HepG2 (cell line): ENCODE measurements at regions not wholly inside any gene's neighbourhood (a gene's known extent, or its start where the extent isn't known, plus 50 kb on each side); places are given as distances from the start of the nearest gene placed in this dataset.

Source experiments
- ATAC-seq: fragments of 200-7000 bp; cut with Tn5 transposase; 3 replicates; pipeline ENCODE4 v1.9.1; 2020; ENCODE audit warnings: mild to moderate bottlenecking, moderate library complexity
- BruUV-seq: library from RNA; stranded (reverse); fragments of 400-500 nt; replicated peaks from 2 replicates; lab custom pipeline; 2021; lab: Mats Ljungman, UMichigan
- CTCF ChIA-PET: fragments of 300-600 bp; formaldehyde crosslinking; extraction: SDS; loops from one replicate; lab custom pipeline; 2021; ENCODE audit warnings: low total read pairs, inconsistent platforms, low intra/inter-chr PET ratio; lab: Yijun Ruan, JAX
- POLR2A ChIA-PET: fragments of 350-600 bp; sonication (Branson Sonifier 250); formaldehyde crosslinking; loops from one replicate; lab custom pipeline; 2020; ENCODE audit warnings: antibody characterized with exemption, inconsistent platforms; lab: Yijun Ruan, JAX
- DNase-seq: peaks from one replicate; pipeline ENCODE4 v3.0.0-alpha.2; 2015; ENCODE audit warnings: low spot score
- FAIRE-seq: peaks from 3 replicates; lab custom pipeline; 2011; peaks lifted over from hg19 to GRCh38; lab: Jason Lieb, UNC
- H2AFZ ChIP-seq: one replicate; pipeline ENCODE4 v1.6.1; 2011; ENCODE audit warnings: low read length, inconsistent platforms
- H3K27ac ChIP-seq: fragments of 300-600 bp; 3 replicates; pipeline ENCODE4 v1.8.0; 2011; ENCODE audit warnings: mixed run types, mild to moderate bottlenecking, mixed read lengths, low read length, inconsistent platforms; ENCODE audit not compliant: insufficient read depth; ENCODE audit errors: extremely low read length
- H3K27me3 ChIP-seq, 2 experiments: fragments of 200-600 bp in 1 of 2; 2 replicates in 1 of 2; 3 replicates in 1 of 2; pipeline versions ENCODE4 v1.6.0 to v1.8.0; 2011; ENCODE audit warnings: low read length in 2 of 2, mild to moderate bottlenecking in 2 of 2, moderate library complexity in 2 of 2, inconsistent platforms in 1 of 2; ENCODE audit not compliant: insufficient read depth in 2 of 2, control insufficient read depth in 1 of 2
- H3K36me3 ChIP-seq, 2 experiments: fragments of 200-600 bp in 1 of 2; replicated peaks in 1 of 2; 2 replicates in 1 of 2; 3 replicates in 1 of 2; pipeline versions ENCODE4 v1.5.1 to v1.8.0; 2011; ENCODE audit warnings: low read length in 2 of 2, inconsistent platforms in 1 of 2; ENCODE audit not compliant: insufficient read depth in 2 of 2, control insufficient read depth in 1 of 2
- H3K4me1 ChIP-seq: 2 replicates; pipeline ENCODE4 v1.5.1; 2012; ENCODE audit warnings: low read length, inconsistent platforms; ENCODE audit not compliant: insufficient read depth
- H3K4me2 ChIP-seq: 2 replicates; pipeline ENCODE4 v1.6.0; 2011; ENCODE audit warnings: low read depth, low read length, inconsistent platforms
- H3K4me3 ChIP-seq, 3 experiments: fragments of 200-600 bp in 1 of 3; sonication (generic), shearing (Covaris generic) in 1 of 3; replicated peaks in 1 of 3; 2 replicates each; pipeline ENCODE4 v1.5.1; 2011 to 2016; ENCODE audit warnings: low read length in 3 of 3, inconsistent platforms in 2 of 3, low read depth in 2 of 3, mild to moderate bottlenecking in 2 of 3, control low read depth in 1 of 3, mixed read lengths in 1 of 3; ENCODE audit not compliant: insufficient read depth in 1 of 3
- H3K79me2 ChIP-seq: one replicate; pipeline ENCODE4 v1.6.1; 2011; ENCODE audit warnings: low read length, inconsistent platforms; ENCODE audit not compliant: insufficient read depth
- H3K9ac ChIP-seq: 2 replicates; pipeline ENCODE4 v1.6.0; 2011; ENCODE audit warnings: mild to moderate bottlenecking, low read depth, low read length, inconsistent platforms; ENCODE audit not compliant: insufficient read depth
- H3K9me3 ChIP-seq: 2 replicates; pipeline ENCODE4 v1.5.1; 2012; ENCODE audit warnings: mild to moderate bottlenecking, low read length
- H4K20me1 ChIP-seq: 2 replicates; pipeline ENCODE4 v1.6.0; 2011; ENCODE audit warnings: inconsistent platforms, mild to moderate bottlenecking, low read length, moderate library complexity; ENCODE audit not compliant: insufficient read depth
- BRD4 ChIP-seq: sonication (generic); formaldehyde crosslinking; IDR thresholded peaks from 2 replicates; pipeline ENCODE4 v1.4.0; 2020; ENCODE audit warnings: missing genetic modification reagents
- CHD4 ChIP-seq: fragments of 200-600 bp; sonication (generic); IDR thresholded peaks from 2 replicates; pipeline ENCODE4 v1.7.0; 2017; ENCODE audit warnings: mild to moderate bottlenecking, low read length, borderline replicate concordance
- DZIP1 ChIP-seq: sonication (generic); formaldehyde crosslinking; IDR thresholded peaks from 2 replicates; pipeline ENCODE4 v1.5.0; 2020; ENCODE audit warnings: mild to moderate bottlenecking, missing genetic modification reagents
- EEA1 ChIP-seq: sonication (generic); formaldehyde crosslinking; IDR thresholded peaks from 2 replicates; pipeline ENCODE4 v1.5.1; 2020; ENCODE audit warnings: mild to moderate bottlenecking, missing genetic modification reagents, borderline replicate concordance
- HOMEZ ChIP-seq: IDR thresholded peaks from 2 replicates; pipeline ENCODE4 v1.6.1; 2016; ENCODE audit warnings: low read depth
- KDM4B ChIP-seq: sonication (generic); formaldehyde crosslinking; IDR thresholded peaks from 2 replicates; pipeline ENCODE4 v1.4.0; 2020; ENCODE audit warnings: missing genetic modification reagents
- MED13 ChIP-seq: sonication (generic); formaldehyde crosslinking; IDR thresholded peaks from 2 replicates; pipeline ENCODE4 v1.5.0; 2020; ENCODE audit warnings: missing genetic modification reagents
- NFIC ChIP-seq: IDR thresholded peaks from 2 replicates; pipeline ENCODE4 v1.6.1; 2012; ENCODE audit warnings: mild to moderate bottlenecking, low read length, inconsistent platforms
- PBX2 ChIP-seq: IDR thresholded peaks from 2 replicates; pipeline ENCODE4 v1.6.1; 2016; ENCODE audit warnings: control low read depth
- TEAD2 ChIP-seq: sonication (generic); formaldehyde crosslinking; IDR thresholded peaks from 2 replicates; pipeline ENCODE4 v1.9.0; 2021; ENCODE audit warnings: missing genetic modification reagents
- TEF ChIP-seq: sonication (generic); formaldehyde crosslinking; IDR thresholded peaks from 2 replicates; pipeline ENCODE4 v1.5.0; 2020; ENCODE audit warnings: missing genetic modification reagents
- ZBTB4 ChIP-seq: sonication (generic); formaldehyde crosslinking; IDR thresholded peaks from 2 replicates; pipeline ENCODE4 v1.4.0; 2020; ENCODE audit warnings: missing genetic modification reagents, mild to moderate bottlenecking, borderline replicate concordance
- ZMYM4 ChIP-seq: sonication (generic); formaldehyde crosslinking; IDR thresholded peaks from 2 replicates; pipeline ENCODE4 v1.8.1; 2023; ENCODE audit warnings: mild to moderate bottlenecking, missing genetic modification reagents
- ZNF816 ChIP-seq: sonication (generic); formaldehyde crosslinking; IDR thresholded peaks from 2 replicates; pipeline ENCODE4 v1.8.0; 2022; ENCODE audit warnings: missing genetic modification reagents, mild to moderate bottlenecking, borderline replicate concordance
- WGBS: methylation state at CpG from one replicate; pipeline ENCODE4 v1.1.6; 2017; ENCODE audit warnings: low lambda C conversion rate; 5-methylcytosine and 5-hydroxymethylcytosine counted together
- in situ Hi-C: cut with HindIII; loops from 2 replicates; pipeline ENCODE4 v1.10.0; 2017; ENCODE audit warnings: low pct_unique_long_range_greater_than_20kb; ENCODE audit not compliant: extremely low pct_ligation_motif_present
- intact Hi-C: fragments of 100-400 bp; cut with micrococcal nuclease; formaldehyde crosslinking; loops from one replicate; pipeline ENCODE4 v1.10.0; 2022; ENCODE audit not compliant: unreplicated experiment

GRCh38 chr2:118315606-118316005 is 227.3 kb downstream of the INSIG2 start:
- no peak for DNase-seq
- FAIRE-seq: no peak
- 18% methylated on average over 5 of the region's 5 CpGs for WGBS
- no peaks in the 10 kb centered on the region for H3K9me3 ChIP-seq
- H3K27me3 ChIP-seq: no peaks in the 10 kb centered on the region
- ChIA-PET CTCF (no interaction called here), POLR2A (no interaction called here)
- H3K9ac ChIP-seq: no peak overlapping the region
- no peaks in the 10 kb centered on the region for H3K36me3 ChIP-seq
- BruUV-seq: no TSS peak
- no peak for ATAC-seq
- H2AFZ ChIP-seq: no peak overlapping the region
- H3K4me1 ChIP-seq: no peaks in the 10 kb centered on the region; the same call in 1 of the 2 replicates
- H3K4me3 ChIP-seq: no peak overlapping the region
- intact Hi-C loops: no loop called here
- in situ Hi-C loops: no loop called here
- H3K79me2 ChIP-seq: no peaks in the 10 kb centered on the region
- H4K20me1 ChIP-seq: no peaks in the 10 kb centered on the region
- no peak overlapping the region for H3K4me2 ChIP-seq
- no peak overlapping the region for H3K27ac ChIP-seq
- TF ChIP-seq CHD4 (no peak), TEF (no peak), MED13 (no peak), ZBTB4 (no peak), DZIP1 (CRISPR knock-in tag) (no peak), BRD4 (CRISPR knock-in tag) (no peak), ZMYM4 (no peak), PBX2 (no peak), ZNF816 (CRISPR knock-in tag) (no peak), TEAD2 (CRISPR knock-in tag) (no peak), KDM4B (CRISPR knock-in tag) (no peak), HOMEZ (CRISPR knock-in tag) (no peak), EEA1 (no peak), NFIC (no peak)
